DND-41 (cell line): ENCODE measurements at regions not wholly inside any gene's neighbourhood (a gene's known extent, or its start where the extent isn't known, plus 50 kb on each side); places are given as distances from the start of the nearest gene placed in this dataset.

Experiments used
- ATAC-seq: fragments of 200-7000 bp; cut with Tn5 transposase; 3 replicates; pipeline ENCODE4 v1.9.1; 2021; ENCODE audit warnings: low read depth; ENCODE audit not compliant: insufficient read depth
- DNase-seq: peaks from one replicate; pipeline ENCODE4 v3.0.0-alpha.2; 2020
- H2AFZ ChIP-seq: 2 replicates; pipeline ENCODE4 v1.6.0; 2012; ENCODE audit warnings: low read depth, low read length
- H3K27ac ChIP-seq: 2 replicates; pipeline ENCODE4 v1.5.1; 2012; ENCODE audit warnings: low read length, inconsistent platforms
- H3K27me3 ChIP-seq: fragments of 200-600 bp; sonication (generic); 2 replicates; pipeline ENCODE4 v1.6.0; 2012; ENCODE audit warnings: low read length, mild to moderate bottlenecking, inconsistent platforms; ENCODE audit not compliant: insufficient read depth, poor library complexity
- H3K36me3 ChIP-seq: 2 replicates; pipeline ENCODE4 v1.5.1; 2012; ENCODE audit warnings: low read length, inconsistent platforms; ENCODE audit not compliant: insufficient read depth
- H3K4me1 ChIP-seq: 2 replicates; pipeline ENCODE4 v1.5.1; 2012; ENCODE audit warnings: mild to moderate bottlenecking, low read length; ENCODE audit not compliant: insufficient read depth
- H3K4me2 ChIP-seq: 2 replicates; pipeline ENCODE4 v1.6.0; 2012; ENCODE audit warnings: mild to moderate bottlenecking, moderate library complexity, low read length, inconsistent platforms; ENCODE audit not compliant: insufficient read depth
- H3K4me3 ChIP-seq, 2 experiments: fragments of 200-600 bp in 1 of 2; shearing (Covaris generic) in 1 of 2; 2 replicates each; pipeline ENCODE4 v1.5.1; 2012 to 2016; ENCODE audit warnings: inconsistent platforms in 2 of 2, low read length in 2 of 2, mild to moderate bottlenecking in 2 of 2, low read depth in 1 of 2, moderate library complexity in 1 of 2
- H3K79me2 ChIP-seq: 2 replicates; pipeline ENCODE4 v1.6.0; 2012; ENCODE audit warnings: low read length, inconsistent platforms; ENCODE audit not compliant: insufficient read depth
- H3K9ac ChIP-seq: 2 replicates; pipeline ENCODE4 v1.6.0; 2012; ENCODE audit warnings: low read depth, mild to moderate bottlenecking, inconsistent platforms, low read length, moderate library complexity
- H3K9me3 ChIP-seq: 2 replicates; pipeline ENCODE4 v1.5.1; 2012; ENCODE audit warnings: low read length, moderate library complexity, mild to moderate bottlenecking, inconsistent platforms; ENCODE audit not compliant: insufficient read depth, severe bottlenecking
- H4K20me1 ChIP-seq: 2 replicates; pipeline ENCODE4 v1.6.0; 2012; ENCODE audit warnings: low read length; ENCODE audit not compliant: insufficient read depth
- EZH2 ChIP-seq: IDR thresholded peaks from 3 replicates; pipeline ENCODE4 v1.6.1; 2012; ENCODE audit warnings: borderline replicate concordance, low read depth, mild to moderate bottlenecking, moderate library complexity, low read length, inconsistent platforms; ENCODE audit not compliant: severe bottlenecking
- TF ChIP-seq, protein P1 (sequence below): IDR thresholded peaks from 2 replicates; pipeline ENCODE4 v1.5.1; 2012; ENCODE audit warnings: borderline replicate concordance, low read length, moderate library complexity, mild to moderate bottlenecking; ENCODE audit not compliant: poor library complexity, severe bottlenecking; ENCODE audit errors: extremely low read depth

DNA sequence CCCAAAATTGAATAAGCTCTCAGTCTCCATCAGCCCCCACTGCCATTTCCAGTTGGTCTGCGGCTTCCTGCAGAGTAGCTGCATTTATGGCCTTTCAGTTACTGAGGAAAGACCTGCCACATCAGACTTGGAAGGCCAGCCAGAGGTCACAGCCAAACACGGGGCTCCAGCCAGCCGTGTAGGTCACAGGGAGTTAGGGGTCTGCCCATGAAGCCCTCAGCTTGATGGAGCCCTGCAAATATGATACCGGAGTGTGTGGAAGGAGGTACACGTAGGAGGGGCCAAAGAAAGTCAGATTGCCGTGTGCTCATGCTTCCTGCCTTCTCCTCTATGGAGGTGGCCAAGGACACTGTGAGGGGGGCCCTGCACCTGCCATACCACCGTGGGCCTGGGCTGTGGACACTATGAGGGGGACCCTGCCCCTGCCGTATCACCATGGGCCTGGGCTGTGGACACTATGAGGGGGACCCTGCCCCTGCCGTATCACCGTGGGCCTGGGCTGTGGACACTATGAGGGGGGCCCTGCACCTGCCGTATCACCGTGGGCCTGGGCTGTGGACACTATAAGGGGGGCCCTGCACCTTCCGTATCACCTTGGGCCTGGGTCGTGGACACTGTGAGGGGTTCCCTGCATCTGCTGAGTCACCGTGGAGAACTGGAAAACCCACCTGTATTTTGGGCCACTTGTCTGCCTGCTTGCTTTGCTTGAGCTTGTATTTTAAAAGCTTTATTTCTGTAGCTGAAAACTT, 335.7 kb upstream of the SHH start:
- no peak for TF ChIP-seq EZH2
- TF ChIP-seq, protein P1, sequence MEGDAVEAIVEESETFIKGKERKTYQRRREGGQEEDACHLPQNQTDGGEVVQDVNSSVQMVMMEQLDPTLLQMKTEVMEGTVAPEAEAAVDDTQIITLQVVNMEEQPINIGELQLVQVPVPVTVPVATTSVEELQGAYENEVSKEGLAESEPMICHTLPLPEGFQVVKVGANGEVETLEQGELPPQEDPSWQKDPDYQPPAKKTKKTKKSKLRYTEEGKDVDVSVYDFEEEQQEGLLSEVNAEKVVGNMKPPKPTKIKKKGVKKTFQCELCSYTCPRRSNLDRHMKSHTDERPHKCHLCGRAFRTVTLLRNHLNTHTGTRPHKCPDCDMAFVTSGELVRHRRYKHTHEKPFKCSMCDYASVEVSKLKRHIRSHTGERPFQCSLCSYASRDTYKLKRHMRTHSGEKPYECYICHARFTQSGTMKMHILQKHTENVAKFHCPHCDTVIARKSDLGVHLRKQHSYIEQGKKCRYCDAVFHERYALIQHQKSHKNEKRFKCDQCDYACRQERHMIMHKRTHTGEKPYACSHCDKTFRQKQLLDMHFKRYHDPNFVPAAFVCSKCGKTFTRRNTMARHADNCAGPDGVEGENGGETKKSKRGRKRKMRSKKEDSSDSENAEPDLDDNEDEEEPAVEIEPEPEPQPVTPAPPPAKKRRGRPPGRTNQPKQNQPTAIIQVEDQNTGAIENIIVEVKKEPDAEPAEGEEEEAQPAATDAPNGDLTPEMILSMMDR: no peak
- Histone ChIP-seq H3K4me3 (no peak overlapping the region), H4K20me1 (no peaks in the 10 kb centered on the region; the same call in 1 of the 2 replicates), H3K79me2 (no peaks in the 10 kb centered on the region), H3K27ac (no peak overlapping the region), H3K27me3 (peaks cover 8% of the 10 kb centered on the region), H3K36me3 (no peaks in the 10 kb centered on the region), H3K4me2 (no peak overlapping the region), H2AFZ (no peak overlapping the region), H3K9ac (no peak overlapping the region), H3K9me3 (no peaks in the 10 kb centered on the region), H3K4me1 (no peaks in the 10 kb centered on the region)
- DNase-seq (no peak), ATAC-seq (no peak)

DNA sequence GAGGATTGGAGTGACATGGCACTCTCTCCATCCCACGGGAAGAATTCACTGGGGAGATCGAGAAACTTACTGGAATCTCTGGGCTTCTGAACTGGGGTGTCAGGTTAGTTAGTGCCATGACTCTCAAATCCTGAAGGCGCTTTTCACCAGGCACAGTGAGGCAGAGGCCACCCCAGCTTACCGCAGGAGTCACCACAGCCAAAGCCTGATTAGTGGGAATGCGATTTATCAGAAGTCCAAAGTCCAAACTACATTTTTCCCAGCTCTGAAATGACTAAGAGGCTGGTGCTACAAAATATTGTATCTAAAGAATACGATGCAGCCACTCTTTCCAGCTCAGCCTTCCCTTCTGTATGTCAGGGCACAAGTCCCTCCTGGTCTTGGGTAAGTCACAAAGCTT, 334.8 kb upstream of the SHH start:
- no peak overlapping the region for H3K9ac ChIP-seq
- H3K36me3 ChIP-seq: no peaks in the 10 kb centered on the region
- no peaks in the 10 kb centered on the region for H3K4me1 ChIP-seq
- H3K79me2 ChIP-seq: no peaks in the 10 kb centered on the region
- no peak overlapping the region for H3K4me3 ChIP-seq
- no peaks in the 10 kb centered on the region for H3K9me3 ChIP-seq
- H2AFZ ChIP-seq: no peak overlapping the region
- no peak overlapping the region for H3K27ac ChIP-seq
- DNase-seq (no peak), ATAC-seq (no peak)
- TF ChIP-seq, protein P1: no peak
- TF ChIP-seq EZH2: no peak
- H3K4me2 ChIP-seq: no peak overlapping the region
- H4K20me1 ChIP-seq: no peaks in the 10 kb centered on the region; the same call in 1 of the 2 replicates
- peaks cover 8% of the 10 kb centered on the region for H3K27me3 ChIP-seq

DNA sequence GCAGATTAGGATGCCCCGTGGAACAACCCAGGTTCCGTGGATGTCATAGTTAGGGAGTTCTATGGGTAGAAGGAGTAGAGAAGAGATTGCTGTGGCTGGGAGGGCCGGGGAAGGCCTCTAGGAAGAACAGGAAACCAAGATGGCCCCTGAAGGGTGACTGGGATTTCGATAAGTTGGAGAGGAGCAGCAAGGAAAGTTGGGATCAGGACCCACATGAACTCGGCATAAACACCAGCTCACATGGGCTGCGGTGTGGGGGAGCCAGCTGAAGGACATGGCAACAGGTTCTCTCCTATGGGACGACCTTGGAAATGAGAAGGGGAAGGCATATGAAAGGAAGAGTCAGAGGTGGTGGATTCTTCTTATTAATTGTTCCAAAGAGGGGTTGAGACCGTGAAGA, 333.7 kb upstream of the SHH start:
- DNase-seq (no peak), ATAC-seq (no peak)
- H4K20me1 ChIP-seq: no peaks in the 10 kb centered on the region; the same call in 1 of the 2 replicates
- H3K79me2 ChIP-seq: no peaks in the 10 kb centered on the region
- no peaks in the 10 kb centered on the region for H3K4me1 ChIP-seq
- no peaks in the 10 kb centered on the region for H3K36me3 ChIP-seq
- no peaks in the 10 kb centered on the region for H3K9me3 ChIP-seq
- peaks cover 8% of the 10 kb centered on the region for H3K27me3 ChIP-seq
- no peak overlapping the region for H3K9ac ChIP-seq
- no peak overlapping the region for H3K4me3 ChIP-seq
- H2AFZ ChIP-seq: no peak overlapping the region
- no peak overlapping the region for H3K27ac ChIP-seq
- TF ChIP-seq EZH2: no peak
- TF ChIP-seq, protein P1: no peak
- no peak overlapping the region for H3K4me2 ChIP-seq
